NCI-H2107 (cell line): ENCODE measurements at regions not wholly inside any gene's neighbourhood (a gene's known extent, or its start where the extent isn't known, plus 50 kb on each side); places are given as distances from the start of the nearest gene placed in this dataset.
A peak's percentile ranks its signal among the peaks of the same experiment; 100 is the strongest.

ENCODE experiments used
- DNase-seq: peaks from one replicate; lab custom pipeline; 2025; lab: John Stamatoyannopoulos, UW

GRCh38 chr1:87437663-87438295 is 109.1 kb downstream of the LMO4 start:
- DNase-seq = no peak

GRCh38 chr1:87439821-87440220 is 111.1 kb downstream of the LMO4 start:
- no peak for DNase-seq

GRCh38 chr1:87449348-87449963 is 120.8 kb downstream of the LMO4 start:
- DNase-seq = peak; percentile 7

GRCh38 chr1:87450136-87450535 is 121.5 kb downstream of the LMO4 start:
- no peak for DNase-seq

- no peak for DNase-seq
Measured at GRCh38 chr1:87450615-87451209, 122.0 kb downstream of the LMO4 start.

- DNase-seq = no peak
Measured at GRCh38 chr1:87451229-87451920, 122.7 kb downstream of the LMO4 start.

- no peak for DNase-seq
Measured at GRCh38 chr1:87452648-87453047, 124.0 kb downstream of the LMO4 start.

GRCh38 chr1:87457408-87457807 is 128.7 kb downstream of the LMO4 start:
- no peak for DNase-seq

- DNase-seq = no peak
Measured at GRCh38 chr1:87462894-87463293, 134.2 kb downstream of the LMO4 start.

GRCh38 chr1:87464022-87464490 is 135.4 kb downstream of the LMO4 start:
- no peak for DNase-seq

- DNase-seq = no peak
Measured at GRCh38 chr1:87466621-87467020, 137.9 kb downstream of the LMO4 start.

- no peak for DNase-seq
Measured at GRCh38 chr1:87472716-87473115, 144.0 kb downstream of the LMO4 start.

- no peak for DNase-seq
Measured at GRCh38 chr1:87473203-87473661, 144.6 kb downstream of the LMO4 start.

- no peak for DNase-seq
Measured at GRCh38 chr1:87474098-87474497, 145.4 kb downstream of the LMO4 start.

- no peak for DNase-seq
Measured at GRCh38 chr1:87478231-87478630, 149.6 kb downstream of the LMO4 start.

GRCh38 chr1:87495147-87495546 is 166.5 kb downstream of the LMO4 start:
- no peak for DNase-seq

- DNase-seq = no peak
Measured at GRCh38 chr1:87495870-87496269, 167.2 kb downstream of the LMO4 start.

GRCh38 chr1:87497380-87498203 is 168.9 kb downstream of the LMO4 start:
- DNase-seq = no peak

GRCh38 chr1:87501738-87502137 is 173.1 kb downstream of the LMO4 start:
- DNase-seq = no peak

- DNase-seq = no peak
Measured at GRCh38 chr1:87505391-87505983, 176.8 kb downstream of the LMO4 start.

- DNase-seq = no peak
Measured at GRCh38 chr1:87506147-87506546, 177.5 kb downstream of the LMO4 start.
